Retinal pigment epithelial cell (primary cell): ENCODE measurements at regions not wholly inside any gene's neighbourhood (a gene's known extent, or its start where the extent isn't known, plus 50 kb on each side); places are given as distances from the start of the nearest gene placed in this dataset.

Experiments used
- DNase-seq: peaks from one replicate; pipeline ENCODE4 v3.0.0-alpha.2; 2010; ENCODE audit warnings: low read depth
- H3K4me3 ChIP-seq: 2 replicates; pipeline ENCODE4 v1.5.1; 2011; ENCODE audit warnings: mild to moderate bottlenecking, low read length, control low read depth, moderate library complexity
- TF ChIP-seq, protein P1 (sequence below): conservative IDR thresholded peaks from 2 replicates; pipeline ENCODE4 v1.5.1; 2011; ENCODE audit warnings: low read depth, low read length, control low read depth, inconsistent platforms

GRCh38 chr20:40232273-40232672 is 456.8 kb downstream of the MAFB start:
- DNase-seq = no peak
- TF ChIP-seq, protein P1, sequence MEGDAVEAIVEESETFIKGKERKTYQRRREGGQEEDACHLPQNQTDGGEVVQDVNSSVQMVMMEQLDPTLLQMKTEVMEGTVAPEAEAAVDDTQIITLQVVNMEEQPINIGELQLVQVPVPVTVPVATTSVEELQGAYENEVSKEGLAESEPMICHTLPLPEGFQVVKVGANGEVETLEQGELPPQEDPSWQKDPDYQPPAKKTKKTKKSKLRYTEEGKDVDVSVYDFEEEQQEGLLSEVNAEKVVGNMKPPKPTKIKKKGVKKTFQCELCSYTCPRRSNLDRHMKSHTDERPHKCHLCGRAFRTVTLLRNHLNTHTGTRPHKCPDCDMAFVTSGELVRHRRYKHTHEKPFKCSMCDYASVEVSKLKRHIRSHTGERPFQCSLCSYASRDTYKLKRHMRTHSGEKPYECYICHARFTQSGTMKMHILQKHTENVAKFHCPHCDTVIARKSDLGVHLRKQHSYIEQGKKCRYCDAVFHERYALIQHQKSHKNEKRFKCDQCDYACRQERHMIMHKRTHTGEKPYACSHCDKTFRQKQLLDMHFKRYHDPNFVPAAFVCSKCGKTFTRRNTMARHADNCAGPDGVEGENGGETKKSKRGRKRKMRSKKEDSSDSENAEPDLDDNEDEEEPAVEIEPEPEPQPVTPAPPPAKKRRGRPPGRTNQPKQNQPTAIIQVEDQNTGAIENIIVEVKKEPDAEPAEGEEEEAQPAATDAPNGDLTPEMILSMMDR = no peak
- H3K4me3 ChIP-seq = no peak overlapping the region

GRCh38 chr20:40230486-40230885 is 458.6 kb downstream of the MAFB start:
- H3K4me3 ChIP-seq = no peak overlapping the region
- no peak for DNase-seq
- TF ChIP-seq, protein P1 = no peak

DNA sequence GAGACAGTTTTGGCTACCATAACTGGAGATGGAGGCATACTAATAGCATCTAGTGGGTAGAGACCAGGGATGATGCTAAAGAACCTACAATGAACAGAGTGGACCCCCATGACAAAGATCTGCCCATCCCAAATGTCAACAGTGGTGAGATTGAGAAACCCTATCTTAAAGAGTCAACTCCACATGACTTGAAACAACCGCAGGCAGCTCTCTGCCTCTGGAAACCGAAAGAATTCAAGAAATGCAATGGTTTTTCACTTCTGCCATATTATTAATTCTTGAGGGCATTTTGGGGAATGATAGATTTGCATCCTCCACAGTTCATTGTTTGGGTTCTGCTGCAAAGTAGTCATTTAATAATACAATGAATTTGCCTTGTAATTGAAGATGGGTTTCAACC is 463.4 kb downstream of the MAFB start:
- DNase-seq = no peak
- TF ChIP-seq, protein P1 = no peak
- H3K4me3 ChIP-seq = no peak overlapping the region

GRCh38 chr20:40223810-40224209 is 465.2 kb downstream of the MAFB start:
- DNase-seq = no peak
- TF ChIP-seq, protein P1 = no peak

GRCh38 chr20:40218971-40219370 is 470.1 kb downstream of the MAFB start:
- H3K4me3 ChIP-seq = no peak overlapping the region
- no peak for DNase-seq
- TF ChIP-seq, protein P1 = no peak

More at GRCh38 chr20:40223810-40224209, 465.2 kb downstream of the MAFB start:
- H3K4me3 ChIP-seq = no peak overlapping the region

- no peak overlapping the region for H3K4me3 ChIP-seq
- TF ChIP-seq, protein P1 = no peak
- no peak for DNase-seq
Observed at GRCh38 chr20:40218316-40218969, 470.6 kb downstream of the MAFB start.

DNA sequence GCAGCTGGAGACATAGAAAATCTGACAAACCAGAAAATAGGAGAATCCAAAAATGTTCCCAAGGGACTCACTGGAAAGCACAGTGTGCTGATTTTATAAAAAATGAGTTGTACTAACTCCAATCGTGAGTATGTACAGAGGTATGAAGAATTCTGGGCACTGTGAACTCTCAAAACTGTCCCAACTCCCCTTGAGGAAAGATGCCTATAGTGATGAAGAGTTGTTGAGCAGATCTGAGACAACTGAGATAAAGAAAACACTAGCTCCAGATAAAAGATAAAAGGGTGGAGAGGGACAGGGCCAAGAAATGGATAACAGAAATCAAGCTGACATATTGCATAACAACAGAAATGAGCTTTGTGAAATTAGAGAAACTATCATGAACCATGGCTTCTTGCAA is 481.4 kb downstream of the MAFB start:
- DNase-seq = no peak
- TF ChIP-seq, protein P1 = no peak
- no peak overlapping the region for H3K4me3 ChIP-seq
